Lower leg skin (tissue), 3 donors: ENCODE measurements at regions not wholly inside any gene's neighbourhood (a gene's known extent, or its start where the extent isn't known, plus 50 kb on each side); places are given as distances from the start of the nearest gene placed in this dataset.

ENCODE experiments used
- POLR2A ChIP-seq, 2 donors: fragments of 450-650 bp; IDR thresholded peaks; one replicate each; pipeline ENCODE4 v1.6.1; 2016 to 2017; ENCODE audit warnings: antibody characterized with exemption in 2 of 2, mild to moderate bottlenecking in 1 of 2, moderate library complexity in 1 of 2
- TF ChIP-seq, protein P1 (sequence below), 3 donors: fragments of 450-650 bp; IDR thresholded peaks; one replicate each; pipeline ENCODE4 v1.5.1; 2016; ENCODE audit warnings: antibody characterized with exemption in 3 of 3, mild to moderate bottlenecking in 3 of 3, moderate library complexity in 2 of 3

DNA sequence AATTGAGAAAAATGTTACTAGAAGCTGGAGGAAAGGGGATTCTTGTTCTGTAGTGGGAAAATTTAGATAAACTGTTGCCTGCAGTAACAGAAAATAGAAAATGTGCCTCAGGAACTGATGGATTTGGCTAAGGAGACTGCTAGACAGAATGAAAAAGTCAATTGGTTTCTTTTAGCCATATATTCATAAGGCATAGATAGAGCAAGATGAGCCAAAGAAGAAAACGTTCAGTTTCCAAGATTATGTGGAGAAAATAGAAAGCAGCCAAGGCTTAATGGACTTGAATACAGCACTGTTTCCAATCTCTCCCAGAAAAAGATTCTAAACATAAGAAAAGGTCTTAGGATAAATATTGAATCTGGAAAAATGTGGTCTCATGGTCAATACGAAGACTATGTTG, 115.1 kb upstream of the TCF21 start:
- TF ChIP-seq, protein P1, sequence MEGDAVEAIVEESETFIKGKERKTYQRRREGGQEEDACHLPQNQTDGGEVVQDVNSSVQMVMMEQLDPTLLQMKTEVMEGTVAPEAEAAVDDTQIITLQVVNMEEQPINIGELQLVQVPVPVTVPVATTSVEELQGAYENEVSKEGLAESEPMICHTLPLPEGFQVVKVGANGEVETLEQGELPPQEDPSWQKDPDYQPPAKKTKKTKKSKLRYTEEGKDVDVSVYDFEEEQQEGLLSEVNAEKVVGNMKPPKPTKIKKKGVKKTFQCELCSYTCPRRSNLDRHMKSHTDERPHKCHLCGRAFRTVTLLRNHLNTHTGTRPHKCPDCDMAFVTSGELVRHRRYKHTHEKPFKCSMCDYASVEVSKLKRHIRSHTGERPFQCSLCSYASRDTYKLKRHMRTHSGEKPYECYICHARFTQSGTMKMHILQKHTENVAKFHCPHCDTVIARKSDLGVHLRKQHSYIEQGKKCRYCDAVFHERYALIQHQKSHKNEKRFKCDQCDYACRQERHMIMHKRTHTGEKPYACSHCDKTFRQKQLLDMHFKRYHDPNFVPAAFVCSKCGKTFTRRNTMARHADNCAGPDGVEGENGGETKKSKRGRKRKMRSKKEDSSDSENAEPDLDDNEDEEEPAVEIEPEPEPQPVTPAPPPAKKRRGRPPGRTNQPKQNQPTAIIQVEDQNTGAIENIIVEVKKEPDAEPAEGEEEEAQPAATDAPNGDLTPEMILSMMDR (IDR thresholded peaks at IDR 0.05): no peak
- no peak for TF ChIP-seq POLR2A (IDR thresholded peaks at IDR 0.05)
